ENCODE measurements at regions not wholly inside any gene's neighbourhood (a gene's known extent, or its start where the extent isn't known, plus 50 kb on each side); places are given as distances from the start of the nearest gene placed in this dataset.
"Not testable (repeated sequence)": the region's sequence is repeated elsewhere in the genome, so short reads cannot be mapped to it uniquely, and the experiment has no call there.

DNA sequence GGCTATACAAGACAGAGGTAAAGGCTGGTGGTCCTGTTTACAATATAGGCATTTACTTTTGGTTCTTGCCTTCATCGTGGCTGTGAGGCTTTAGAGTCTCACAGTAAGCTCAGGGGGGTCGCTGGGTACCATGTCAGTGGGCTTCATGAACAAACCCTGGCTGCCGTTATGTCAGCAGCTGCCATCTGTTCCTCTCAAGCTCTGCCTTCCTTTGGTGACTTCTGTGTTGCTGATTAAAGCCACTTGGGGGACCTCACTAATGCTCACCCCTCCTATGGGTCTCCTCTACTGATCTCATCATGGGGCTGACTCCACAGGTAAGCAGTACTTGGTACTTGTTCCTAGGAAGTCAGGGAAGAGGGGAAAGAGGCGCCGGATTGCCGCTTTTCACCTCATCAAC is 268.7 kb downstream of the TTC6 start:
- no peaks in the 10 kb centered on the region for H3K27me3 ChIP-seq (ENCODE audit: control insufficient read depth, insufficient read depth, low read length)
- no CpG with 5 or more reads among the region's 6 CpGs for WGBS (ENCODE audit: insufficient coverage, insufficient read length)
- no peak overlapping the region for H3K27ac ChIP-seq (ENCODE audit: low read length)
- H3K4me3 ChIP-seq (ENCODE audit: low read length): no peak overlapping the region
- DNase-seq (ENCODE audit: low read depth, low spot score): no peak
- no peaks in the 10 kb centered on the region for H3K9me3 ChIP-seq (ENCODE audit: control insufficient read depth, insufficient read depth, low read length)
- H3K36me3 ChIP-seq (ENCODE audit: control insufficient read depth, insufficient read depth, low read length): no peaks in the 10 kb centered on the region
- H3K4me1 ChIP-seq (ENCODE audit: control insufficient read depth, insufficient read depth, low read length): no peaks in the 10 kb centered on the region

DNA sequence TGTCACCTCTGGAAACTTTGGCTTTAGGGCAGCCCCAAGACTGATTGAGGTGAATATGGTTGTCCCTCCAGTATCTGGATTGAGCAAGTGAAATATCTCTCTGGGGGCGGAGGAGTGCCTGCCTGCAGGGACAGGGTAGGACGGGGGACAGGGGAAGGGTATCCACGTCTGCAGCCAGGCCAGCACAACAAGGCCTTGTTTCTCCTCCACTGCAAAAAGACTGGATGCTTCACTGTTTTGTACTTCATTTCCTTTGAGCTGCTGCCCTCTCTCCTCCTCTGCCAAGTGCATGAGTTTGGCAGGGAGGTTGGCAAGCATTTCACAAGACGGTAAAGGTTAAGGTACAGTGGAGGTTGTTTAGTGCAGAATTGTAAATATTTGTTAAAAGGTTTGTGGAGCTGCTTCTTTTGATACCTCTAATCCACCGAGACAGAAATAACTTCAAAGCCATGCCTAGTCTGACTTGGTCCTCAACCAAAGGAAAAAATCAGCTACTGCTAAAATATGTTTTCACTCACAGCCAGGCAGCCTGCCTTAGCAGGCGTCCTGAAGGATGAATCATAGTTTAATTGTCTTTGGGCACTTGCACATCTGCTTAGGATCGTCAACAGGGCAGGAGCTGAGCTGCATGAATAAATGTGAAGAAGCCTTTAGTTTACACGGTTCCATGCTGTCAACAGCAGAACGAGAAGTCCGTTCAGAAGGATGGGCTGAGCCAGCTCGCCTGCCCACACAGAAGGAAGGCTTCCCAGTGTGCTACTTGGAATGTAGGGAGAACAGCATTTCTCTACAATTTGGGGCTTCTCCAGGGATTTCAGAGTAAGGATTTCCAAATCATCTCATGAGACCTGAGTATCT is 269.7 kb downstream of the TTC6 start:
- no peak overlapping the region for H3K27ac ChIP-seq (ENCODE audit: low read length)
- H3K36me3 ChIP-seq (ENCODE audit: control insufficient read depth, insufficient read depth, low read length): no peaks in the 10 kb centered on the region
- H3K27me3 ChIP-seq (ENCODE audit: control insufficient read depth, insufficient read depth, low read length): no peaks in the 10 kb centered on the region
- DNase-seq (ENCODE audit: low read depth, low spot score): no peak
- H3K4me1 ChIP-seq (ENCODE audit: control insufficient read depth, insufficient read depth, low read length): no peaks in the 10 kb centered on the region
- no peaks in the 10 kb centered on the region for H3K9me3 ChIP-seq (ENCODE audit: control insufficient read depth, insufficient read depth, low read length)
- H3K4me3 ChIP-seq (ENCODE audit: low read length): no peak overlapping the region
- WGBS (ENCODE audit: insufficient coverage, insufficient read length): no CpG with 5 or more reads among the region's 11 CpGs

GRCh38 chr14:37865719-37866549 is 270.5 kb downstream of the TTC6 start:
- WGBS (ENCODE audit: insufficient coverage, insufficient read length): no CpG with 5 or more reads among the region's 4 CpGs
- H3K4me3 ChIP-seq (ENCODE audit: low read length): no peak overlapping the region
- no peaks in the 10 kb centered on the region for H3K9me3 ChIP-seq (ENCODE audit: control insufficient read depth, insufficient read depth, low read length)
- no peaks in the 10 kb centered on the region for H3K27me3 ChIP-seq (ENCODE audit: control insufficient read depth, insufficient read depth, low read length)
- no peaks in the 10 kb centered on the region for H3K36me3 ChIP-seq (ENCODE audit: control insufficient read depth, insufficient read depth, low read length)
- no peak for DNase-seq (ENCODE audit: low read depth, low spot score)
- no peak overlapping the region for H3K27ac ChIP-seq (ENCODE audit: low read length)
- no peaks in the 10 kb centered on the region for H3K4me1 ChIP-seq (ENCODE audit: control insufficient read depth, insufficient read depth, low read length)

DNA sequence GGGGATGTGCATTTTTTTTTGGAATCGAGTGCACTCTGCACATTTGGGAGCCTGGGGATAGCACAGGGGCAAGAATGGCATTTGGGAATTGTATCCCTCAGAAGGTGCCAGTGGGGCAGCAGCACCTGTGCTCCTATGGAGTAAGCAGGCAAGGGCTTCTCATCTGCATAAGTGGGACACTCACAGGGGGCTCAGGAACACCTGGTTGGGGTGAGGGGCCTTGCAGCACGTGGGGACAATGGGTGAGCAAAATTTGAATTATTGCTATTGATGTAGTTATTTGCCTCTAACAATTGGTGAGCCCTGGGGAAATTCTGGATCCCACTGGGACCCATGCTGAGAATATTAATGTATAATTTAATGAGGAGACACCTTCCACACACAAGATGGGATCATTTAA is 274.2 kb downstream of the TTC6 start:
- DNase-seq (ENCODE audit: low read depth, low spot score): no peak
- Histone ChIP-seq H3K4me3 (ENCODE audit: low read length) (no peak overlapping the region), H3K4me1 (ENCODE audit: control insufficient read depth, insufficient read depth, low read length) (no peaks in the 10 kb centered on the region), H3K9me3 (ENCODE audit: control insufficient read depth, insufficient read depth, low read length) (no peaks in the 10 kb centered on the region), H3K27me3 (ENCODE audit: control insufficient read depth, insufficient read depth, low read length) (no peaks in the 10 kb centered on the region), H3K36me3 (ENCODE audit: control insufficient read depth, insufficient read depth, low read length) (no peaks in the 10 kb centered on the region), H3K27ac (ENCODE audit: low read length) (no peak overlapping the region)
- no CpG with 5 or more reads among the region's 2 CpGs for WGBS (ENCODE audit: insufficient coverage, insufficient read length)

GRCh38 chr14:37870170-37870569 is 274.7 kb downstream of the TTC6 start:
- no CpG with 5 or more reads among the region's 5 CpGs for WGBS (ENCODE audit: insufficient coverage, insufficient read length)
- DNase-seq (ENCODE audit: low read depth, low spot score): no peak

GRCh38 chr14:37870632-37871346 is 275.4 kb downstream of the TTC6 start:
- Histone ChIP-seq H3K9me3 (ENCODE audit: control insufficient read depth, insufficient read depth, low read length) (no peaks in the 10 kb centered on the region), H3K27me3 (ENCODE audit: control insufficient read depth, insufficient read depth, low read length) (no peaks in the 10 kb centered on the region), H3K4me3 (ENCODE audit: low read length) (no peak overlapping the region), H3K27ac (ENCODE audit: low read length) (no peak overlapping the region), H3K36me3 (ENCODE audit: control insufficient read depth, insufficient read depth, low read length) (no peaks in the 10 kb centered on the region), H3K4me1 (ENCODE audit: control insufficient read depth, insufficient read depth, low read length) (no peaks in the 10 kb centered on the region)
- DNase-seq (ENCODE audit: low read depth, low spot score): no peak
- no CpG with 5 or more reads among the region's 11 CpGs for WGBS (ENCODE audit: insufficient coverage, insufficient read length)

More at GRCh38 chr14:37870170-37870569, 274.7 kb downstream of the TTC6 start:
- no peaks in the 10 kb centered on the region for H3K9me3 ChIP-seq (ENCODE audit: control insufficient read depth, insufficient read depth, low read length)
- no peaks in the 10 kb centered on the region for H3K36me3 ChIP-seq (ENCODE audit: control insufficient read depth, insufficient read depth, low read length)
- H3K27ac ChIP-seq (ENCODE audit: low read length): no peak overlapping the region
- no peaks in the 10 kb centered on the region for H3K27me3 ChIP-seq (ENCODE audit: control insufficient read depth, insufficient read depth, low read length)
- no peaks in the 10 kb centered on the region for H3K4me1 ChIP-seq (ENCODE audit: control insufficient read depth, insufficient read depth, low read length)
- no peak overlapping the region for H3K4me3 ChIP-seq (ENCODE audit: low read length)

DNA sequence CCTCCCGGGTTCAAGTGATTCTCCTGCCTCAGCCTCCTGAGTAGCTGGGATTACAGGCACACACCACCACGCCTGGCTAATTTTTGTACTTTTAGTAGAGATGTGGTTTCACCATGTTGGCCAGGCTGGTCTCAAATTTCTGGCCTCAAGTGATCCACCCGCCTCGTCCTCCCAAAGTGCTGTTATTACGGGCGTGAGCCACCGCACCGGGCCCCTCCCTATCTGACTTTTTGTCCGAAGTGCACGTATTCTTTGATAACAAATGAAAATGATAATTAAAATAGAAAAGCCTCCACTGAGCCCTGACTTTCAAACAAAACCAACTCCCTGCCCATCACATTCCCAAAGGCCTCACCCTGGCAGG is 278.6 kb downstream of the TTC6 start:
- not testable (repeated sequence) for DNase-seq (ENCODE audit: low read depth, low spot score); H3K36me3 ChIP-seq (ENCODE audit: control insufficient read depth, insufficient read depth, low read length); H3K4me3 ChIP-seq (ENCODE audit: low read length); H3K9me3 ChIP-seq (ENCODE audit: control insufficient read depth, insufficient read depth, low read length); H3K4me1 ChIP-seq (ENCODE audit: control insufficient read depth, insufficient read depth, low read length); H3K27me3 ChIP-seq (ENCODE audit: control insufficient read depth, insufficient read depth, low read length); H3K27ac ChIP-seq (ENCODE audit: low read length)
- WGBS (ENCODE audit: insufficient coverage, insufficient read length): no CpG with 5 or more reads among the region's 10 CpGs

- WGBS (ENCODE audit: insufficient coverage, insufficient read length): no CpG with 5 or more reads among the region's 15 CpGs
- no peaks in the 10 kb centered on the region for H3K4me1 ChIP-seq (ENCODE audit: control insufficient read depth, insufficient read depth, low read length)
- no peaks in the 10 kb centered on the region for H3K36me3 ChIP-seq (ENCODE audit: control insufficient read depth, insufficient read depth, low read length)
- H3K27me3 ChIP-seq (ENCODE audit: control insufficient read depth, insufficient read depth, low read length): no peaks in the 10 kb centered on the region
- DNase-seq (ENCODE audit: low read depth, low spot score): peak; percentile 64
- H3K9me3 ChIP-seq (ENCODE audit: control insufficient read depth, insufficient read depth, low read length): no peaks in the 10 kb centered on the region
- H3K4me3 ChIP-seq (ENCODE audit: low read length): no peak overlapping the region
- no peak overlapping the region for H3K27ac ChIP-seq (ENCODE audit: low read length)
These were observed 279.1 kb downstream of the TTC6 start for GRCh38 chr14:37874429-37875109.

DNA sequence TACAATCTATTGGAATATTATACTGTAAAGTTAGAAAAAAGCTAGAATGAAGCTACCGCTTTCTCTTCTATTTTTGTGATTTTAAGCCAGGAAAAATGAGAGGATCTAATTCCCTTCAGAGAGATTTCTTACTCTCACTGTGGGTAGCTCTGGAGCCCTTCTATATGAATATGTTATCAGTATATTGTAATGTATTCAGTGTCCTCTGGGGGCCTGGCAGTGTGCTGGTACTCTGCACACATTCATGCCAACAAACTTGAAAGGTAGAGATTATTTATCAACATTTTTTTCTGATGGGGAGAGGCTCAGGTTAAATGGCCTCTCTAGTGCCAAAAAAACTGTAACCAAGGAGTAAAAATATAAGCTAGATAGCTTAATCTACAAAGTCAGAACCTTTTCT is 292.8 kb downstream of the TTC6 start:
- H3K9me3 ChIP-seq (ENCODE audit: control insufficient read depth, insufficient read depth, low read length): no peaks in the 10 kb centered on the region
- peaks cover 2% of the 10 kb centered on the region; the same call in 1 of the 2 replicates for H3K4me1 ChIP-seq (ENCODE audit: control insufficient read depth, insufficient read depth, low read length)
- no CpG with 5 or more reads among the region's 1 CpG for whole genome bisulfite sequencing (ENCODE audit: insufficient coverage, insufficient read length)
- no peak overlapping the region for H3K27ac ChIP-seq (ENCODE audit: low read length)
- no peaks in the 10 kb centered on the region for H3K36me3 ChIP-seq (ENCODE audit: control insufficient read depth, insufficient read depth, low read length)
- DNase-seq (ENCODE audit: low read depth, low spot score): no peak
- no peaks in the 10 kb centered on the region for H3K27me3 ChIP-seq (ENCODE audit: control insufficient read depth, insufficient read depth, low read length)
- H3K4me3 ChIP-seq (ENCODE audit: low read length): no peak overlapping the region

DNA sequence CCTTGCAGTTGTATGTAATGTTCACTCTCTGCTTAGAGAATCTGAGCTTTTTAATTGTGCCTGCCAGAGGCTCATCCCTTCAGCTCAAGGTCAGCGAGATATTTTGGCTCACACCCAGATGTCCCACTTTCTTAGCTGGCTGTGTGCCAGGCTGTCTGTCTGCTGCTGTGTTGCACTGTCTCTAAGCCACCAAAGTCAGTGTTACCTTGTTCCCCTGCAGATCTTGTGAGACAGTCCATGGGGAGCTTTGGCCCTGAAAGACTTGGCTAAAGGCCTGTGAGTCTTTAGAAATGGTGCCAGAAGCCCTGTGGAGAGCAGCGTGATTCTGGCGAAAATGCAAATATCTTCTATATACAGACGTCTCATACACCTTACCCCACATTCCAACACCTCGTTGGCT is 293.7 kb downstream of the TTC6 start:
- no peaks in the 10 kb centered on the region for H3K36me3 ChIP-seq (ENCODE audit: control insufficient read depth, insufficient read depth, low read length)
- H3K9me3 ChIP-seq (ENCODE audit: control insufficient read depth, insufficient read depth, low read length): no peaks in the 10 kb centered on the region
- H3K27me3 ChIP-seq (ENCODE audit: control insufficient read depth, insufficient read depth, low read length): no peaks in the 10 kb centered on the region
- DNase-seq (ENCODE audit: low read depth, low spot score): no peak
- H3K4me1 ChIP-seq (ENCODE audit: control insufficient read depth, insufficient read depth, low read length): peaks cover 2% of the 10 kb centered on the region; the same call in 1 of the 2 replicates
- H3K27ac ChIP-seq (ENCODE audit: low read length): no peak overlapping the region
- no CpG with 5 or more reads among the region's 5 CpGs for whole genome bisulfite sequencing (ENCODE audit: insufficient coverage, insufficient read length)
- H3K4me3 ChIP-seq (ENCODE audit: low read length): no peak overlapping the region
